DND-41 (cell line): ENCODE measurements at regions not wholly inside any gene's neighbourhood (a gene's known extent, or its start where the extent isn't known, plus 50 kb on each side); places are given as distances from the start of the nearest gene placed in this dataset.

ENCODE experiments used
- CTCF ChIP-seq: IDR thresholded peaks from 2 replicates; pipeline ENCODE4 v1.5.1; 2012; ENCODE audit warnings: borderline replicate concordance, low read length, moderate library complexity, mild to moderate bottlenecking; ENCODE audit not compliant: poor library complexity, severe bottlenecking; ENCODE audit errors: extremely low read depth
- EZH2 ChIP-seq: IDR thresholded peaks from 3 replicates; pipeline ENCODE4 v1.6.1; 2012; ENCODE audit warnings: borderline replicate concordance, low read depth, mild to moderate bottlenecking, moderate library complexity, low read length, inconsistent platforms; ENCODE audit not compliant: severe bottlenecking

- TF ChIP-seq EZH2 = no peak
- no peak for TF ChIP-seq CTCF
Measured at GRCh38 chr5:85709728-85710127, 908.0 kb upstream of the COX7C start.
